Endodermal cell (in vitro differentiated cells): ENCODE measurements at regions not wholly inside any gene's neighbourhood (a gene's known extent, or its start where the extent isn't known, plus 50 kb on each side); places are given as distances from the start of the nearest gene placed in this dataset.

Source experiments
- DNase-seq: peaks from one replicate; pipeline ENCODE4 v3.0.0-alpha.2; 2017
- H3K27ac ChIP-seq: 2 replicates; pipeline ENCODE4 v1.5.1; 2013; ENCODE audit warnings: mild to moderate bottlenecking, low read depth, low read length, moderate library complexity
- H3K27me3 ChIP-seq: 2 replicates; pipeline ENCODE4 v1.6.1; 2013; ENCODE audit warnings: mild to moderate bottlenecking, low read length, moderate library complexity; ENCODE audit not compliant: insufficient read depth, control insufficient read depth, poor library complexity, severe bottlenecking
- H3K36me3 ChIP-seq: 2 replicates; pipeline ENCODE4 v1.7.0; 2013; ENCODE audit warnings: mild to moderate bottlenecking, low read length, moderate library complexity; ENCODE audit not compliant: control insufficient read depth, insufficient read depth
- H3K4me1 ChIP-seq: one replicate; pipeline ENCODE4 v1.7.0; 2013; ENCODE audit warnings: low read length; ENCODE audit not compliant: control insufficient read depth, insufficient read depth
- H3K4me3 ChIP-seq: 2 replicates; pipeline ENCODE4 v1.5.1; 2013; ENCODE audit warnings: mild to moderate bottlenecking, low read length, moderate library complexity
- H3K9ac ChIP-seq: 2 replicates; pipeline ENCODE4 v1.6.1; 2013; ENCODE audit warnings: mild to moderate bottlenecking, low read length, moderate library complexity; ENCODE audit not compliant: poor library complexity, severe bottlenecking; ENCODE audit errors: extremely low read depth
- H3K9me3 ChIP-seq: 2 replicates; pipeline ENCODE4 v1.6.1; 2013; ENCODE audit warnings: mild to moderate bottlenecking, low read length, moderate library complexity; ENCODE audit not compliant: control insufficient read depth
- H3K27ac Mint-ChIP-seq: 2 replicates; pipeline ENCODE4 v1.8.0; 2020; ENCODE audit warnings: mixed read lengths
- H3K27me3 Mint-ChIP-seq: 2 replicates; pipeline ENCODE4 v1.8.0; 2021; ENCODE audit warnings: mild to moderate bottlenecking, mixed read lengths; ENCODE audit not compliant: insufficient read depth
- H3K36me3 Mint-ChIP-seq: 2 replicates; pipeline ENCODE4 v1.8.0; 2020; ENCODE audit warnings: low read depth, mixed read lengths
- H3K4me1 Mint-ChIP-seq: 2 replicates; pipeline ENCODE4 v1.8.0; 2020; ENCODE audit warnings: mixed read lengths
- H3K4me3 Mint-ChIP-seq: 2 replicates; pipeline ENCODE4 v1.8.0; 2020; ENCODE audit warnings: mild to moderate bottlenecking, moderate library complexity, mixed read lengths
- H3K9me3 Mint-ChIP-seq: 2 replicates; pipeline ENCODE4 v1.8.0; 2020; ENCODE audit warnings: mild to moderate bottlenecking, mixed read lengths
- CTCF ChIP-seq: fragments of 200-600 bp; sonication (generic); conservative IDR thresholded peaks from 2 replicates; pipeline ENCODE4 v1.5.0; 2021; ENCODE audit warnings: antibody characterized with exemption, mild to moderate bottlenecking
- WGBS, 2 experiments: methylation state at CpG; one replicate each; pipeline versions ENCODE4 v1.1.5 to v1.1.7; 2013; ENCODE audit warnings: missing lambda C conversion rate in 2 of 2, mixed read lengths in 1 of 2; ENCODE audit not compliant: insufficient coverage in 1 of 2, insufficient read length in 1 of 2; 5-methylcytosine and 5-hydroxymethylcytosine counted together

- peaks cover 6% of the 10 kb centered on the region for H3K4me1 Mint-ChIP-seq
- Histone ChIP-seq H3K4me3 (no peak overlapping the region), H3K9me3 (no peaks in the 10 kb centered on the region), H3K36me3 (no peaks in the 10 kb centered on the region), H3K27ac (no peak overlapping the region), H3K4me1 (peaks cover 4% of the 10 kb centered on the region), H3K27me3 (no peaks in the 10 kb centered on the region), H3K9ac (no peak overlapping the region)
- H3K36me3 Mint-ChIP-seq, result no peaks in the 10 kb centered on the region
- no peak for TF ChIP-seq CTCF
- H3K9me3 Mint-ChIP-seq, result no peaks in the 10 kb centered on the region
- no peak for DNase-seq
- no peaks in the 10 kb centered on the region for H3K27me3 Mint-ChIP-seq
- H3K27ac Mint-ChIP-seq, result no peak overlapping the region
- H3K4me3 Mint-ChIP-seq, result no peak overlapping the region
These were observed 131.0 kb downstream of the CTH start for GRCh38 chr1:70542030-70542429.

GRCh38 chr1:70542856-70543255 is 131.8 kb downstream of the CTH start:
- H3K27me3 Mint-ChIP-seq, result no peaks in the 10 kb centered on the region
- TF ChIP-seq CTCF, result no peak
- DNase-seq, result no peak
- WGBS, 2 experiments, result 80 to 86% methylated on average over 1 to 2 of the region's 2 CpGs
- Histone ChIP-seq H3K9me3 (no peaks in the 10 kb centered on the region), H3K9ac (no peak overlapping the region), H3K36me3 (no peaks in the 10 kb centered on the region), H3K27me3 (no peaks in the 10 kb centered on the region), H3K27ac (no peak overlapping the region), H3K4me1 (peaks cover 4% of the 10 kb centered on the region), H3K4me3 (no peak overlapping the region)
- no peak overlapping the region for H3K27ac Mint-ChIP-seq
- H3K9me3 Mint-ChIP-seq, result no peaks in the 10 kb centered on the region
- no peaks in the 10 kb centered on the region for H3K36me3 Mint-ChIP-seq
- H3K4me1 Mint-ChIP-seq, result peaks cover 7% of the 10 kb centered on the region
- H3K4me3 Mint-ChIP-seq, result no peak overlapping the region

GRCh38 chr1:70546726-70547125 is 135.7 kb downstream of the CTH start:
- WGBS, 2 experiments, result 92 to 100% methylated on average over 1 of the region's 1 CpG
- Mint-ChIP-seq H3K36me3 (no peaks in the 10 kb centered on the region), H3K27ac (no peak overlapping the region), H3K27me3 (no peaks in the 10 kb centered on the region), H3K4me3 (no peak overlapping the region), H3K9me3 (no peaks in the 10 kb centered on the region), H3K4me1 (peaks cover 7% of the 10 kb centered on the region)
- no peaks in the 10 kb centered on the region for H3K27me3 ChIP-seq
- H3K9ac ChIP-seq, result no peak overlapping the region
- H3K4me1 ChIP-seq, result peaks cover 4% of the 10 kb centered on the region
- no peak for TF ChIP-seq CTCF
- H3K9me3 ChIP-seq, result no peaks in the 10 kb centered on the region
- no peak for DNase-seq
- no peaks in the 10 kb centered on the region for H3K36me3 ChIP-seq
- H3K4me3 ChIP-seq, result no peak overlapping the region
- H3K27ac ChIP-seq, result no peak overlapping the region
